Stimulated activated CD8-positive, alpha-beta memory T cell treated with anti-CD3 and anti-CD28 coated beads, Interleukin-7, amount 100 ng/mL, for 4 hours (primary cell): ENCODE measurements at regions not wholly inside any gene's neighbourhood (a gene's known extent, or its start where the extent isn't known, plus 50 kb on each side); places are given as distances from the start of the nearest gene placed in this dataset.

ENCODE experiments used
- DNase-seq, 2 donors: peaks; one replicate each; pipeline ENCODE4 v3.0.0-alpha.2; 2020; ENCODE audit warnings: low read depth in 2 of 2

GRCh38 chr2:60294901-60295635 is 258.4 kb downstream of the BCL11A start:
- DNase-seq: no peak

GRCh38 chr2:60292242-60292641 is 261.2 kb downstream of the BCL11A start:
- no peak for DNase-seq

GRCh38 chr2:60290509-60290908 is 262.9 kb downstream of the BCL11A start:
- DNase-seq: no peak

GRCh38 chr2:60285626-60286316 is 267.7 kb downstream of the BCL11A start:
- DNase-seq: no peak

- no peak for DNase-seq
Observed at GRCh38 chr2:60283626-60284025, 269.8 kb downstream of the BCL11A start.

- DNase-seq: no peak
Observed at GRCh38 chr2:60282886-60283285, 270.6 kb downstream of the BCL11A start.

GRCh38 chr2:60281730-60282129 is 271.7 kb downstream of the BCL11A start:
- no peak for DNase-seq

GRCh38 chr2:60280238-60280637 is 273.2 kb downstream of the BCL11A start:
- no peak for DNase-seq

- no peak for DNase-seq
Observed at GRCh38 chr2:60278906-60279305, 274.5 kb downstream of the BCL11A start.

GRCh38 chr2:60275958-60276357 is 277.5 kb downstream of the BCL11A start:
- no peak for DNase-seq

GRCh38 chr2:60273836-60274235 is 279.6 kb downstream of the BCL11A start:
- DNase-seq: no peak

GRCh38 chr2:60271713-60272112 is 281.7 kb downstream of the BCL11A start:
- no peak for DNase-seq

- DNase-seq: no peak
Observed at GRCh38 chr2:60271131-60271530, 282.3 kb downstream of the BCL11A start.

GRCh38 chr2:60268661-60269060 is 284.8 kb downstream of the BCL11A start:
- no peak for DNase-seq

- no peak for DNase-seq
Observed at GRCh38 chr2:60268032-60268431, 285.4 kb downstream of the BCL11A start.

GRCh38 chr2:60267122-60267521 is 286.3 kb downstream of the BCL11A start:
- DNase-seq: no peak

- no peak for DNase-seq
Observed at GRCh38 chr2:60262178-60262577, 291.3 kb downstream of the BCL11A start.

GRCh38 chr2:60260639-60261296 is 292.7 kb downstream of the BCL11A start:
- no peak for DNase-seq

- DNase-seq: no peak
Observed at GRCh38 chr2:60259781-60260180, 293.7 kb downstream of the BCL11A start.

- no peak for DNase-seq
Observed at GRCh38 chr2:60252581-60253150, 300.8 kb downstream of the BCL11A start.

GRCh38 chr2:60251247-60251646 is 302.2 kb downstream of the BCL11A start:
- DNase-seq: no peak

GRCh38 chr2:60249879-60250278 is 303.6 kb downstream of the BCL11A start:
- DNase-seq: no peak

- no peak for DNase-seq
Observed at GRCh38 chr2:60247471-60247870, 306.0 kb downstream of the BCL11A start.
